ENCODE measurements at regions not wholly inside any gene's neighbourhood (a gene's known extent, or its start where the extent isn't known, plus 50 kb on each side); places are given as distances from the start of the nearest gene placed in this dataset.

DNA sequence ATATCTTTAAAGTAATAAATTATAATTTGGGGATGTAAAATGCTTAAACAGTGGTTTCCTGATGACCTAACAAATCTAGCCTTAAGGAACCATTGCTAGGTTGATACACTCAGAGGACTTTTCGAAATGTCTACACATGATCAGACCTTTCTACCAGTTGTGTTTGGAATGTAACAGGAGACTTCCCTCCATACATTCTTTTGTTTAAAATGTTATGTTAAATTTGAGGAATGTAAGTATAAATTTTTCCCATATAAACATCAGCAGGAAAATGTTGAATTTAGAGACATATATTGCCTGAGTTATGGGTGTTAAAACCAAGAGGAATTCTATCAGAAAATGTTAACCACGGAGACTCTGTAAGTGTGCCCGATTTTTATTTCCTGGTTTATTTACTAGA lies 190.6 kb upstream of the SPRY1 start:
- Histone ChIP-seq H3K27ac (replicated peaks) (no peak overlapping the region), H3K27me3 (ENCODE audit: low read depth) (no peaks in the 10 kb centered on the region), H3K9me3 (replicated peaks) (no peaks in the 10 kb centered on the region), H3K4me3 (no peak overlapping the region), H3K4me1 (no peaks in the 10 kb centered on the region), H3K36me3 (no peaks in the 10 kb centered on the region)
- intact Hi-C loops (cut with micrococcal nuclease): no loop called here
- no peak for DNase-seq
- TF ChIP-seq, protein P1, sequence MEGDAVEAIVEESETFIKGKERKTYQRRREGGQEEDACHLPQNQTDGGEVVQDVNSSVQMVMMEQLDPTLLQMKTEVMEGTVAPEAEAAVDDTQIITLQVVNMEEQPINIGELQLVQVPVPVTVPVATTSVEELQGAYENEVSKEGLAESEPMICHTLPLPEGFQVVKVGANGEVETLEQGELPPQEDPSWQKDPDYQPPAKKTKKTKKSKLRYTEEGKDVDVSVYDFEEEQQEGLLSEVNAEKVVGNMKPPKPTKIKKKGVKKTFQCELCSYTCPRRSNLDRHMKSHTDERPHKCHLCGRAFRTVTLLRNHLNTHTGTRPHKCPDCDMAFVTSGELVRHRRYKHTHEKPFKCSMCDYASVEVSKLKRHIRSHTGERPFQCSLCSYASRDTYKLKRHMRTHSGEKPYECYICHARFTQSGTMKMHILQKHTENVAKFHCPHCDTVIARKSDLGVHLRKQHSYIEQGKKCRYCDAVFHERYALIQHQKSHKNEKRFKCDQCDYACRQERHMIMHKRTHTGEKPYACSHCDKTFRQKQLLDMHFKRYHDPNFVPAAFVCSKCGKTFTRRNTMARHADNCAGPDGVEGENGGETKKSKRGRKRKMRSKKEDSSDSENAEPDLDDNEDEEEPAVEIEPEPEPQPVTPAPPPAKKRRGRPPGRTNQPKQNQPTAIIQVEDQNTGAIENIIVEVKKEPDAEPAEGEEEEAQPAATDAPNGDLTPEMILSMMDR (IDR thresholded peaks at IDR 0.05; ENCODE audit: borderline replicate concordance): no peak

DNA sequence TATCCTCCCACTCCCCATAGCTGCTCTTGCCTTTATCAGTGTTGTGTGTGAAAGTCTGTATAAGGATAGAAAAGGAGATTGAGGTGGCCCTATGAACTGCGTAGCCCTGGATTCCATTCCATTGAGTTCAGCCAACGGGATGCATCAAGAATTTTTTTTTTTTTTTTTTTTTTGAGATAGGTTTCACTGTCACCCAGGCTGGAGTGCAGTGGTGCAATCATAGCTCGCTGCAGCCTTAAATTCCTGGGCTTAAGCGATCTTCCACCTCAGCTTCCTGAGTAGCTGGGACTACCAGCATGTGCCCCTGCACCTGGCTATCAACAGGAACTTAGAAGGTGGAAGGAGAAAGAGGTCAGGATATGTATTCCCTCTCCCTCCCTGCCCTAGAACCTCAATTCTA lies 187.2 kb upstream of the SPRY1 start:
- H3K27ac ChIP-seq (replicated peaks): no peak overlapping the region
- intact Hi-C loops (cut with micrococcal nuclease): no loop called here
- H3K9me3 ChIP-seq (replicated peaks): no peaks in the 10 kb centered on the region
- H3K4me1 ChIP-seq: no peaks in the 10 kb centered on the region
- H3K27me3 ChIP-seq (ENCODE audit: low read depth): no peaks in the 10 kb centered on the region
- H3K4me3 ChIP-seq: no peak overlapping the region
- TF ChIP-seq, protein P1 (IDR thresholded peaks at IDR 0.05; ENCODE audit: borderline replicate concordance): no peak
- no peaks in the 10 kb centered on the region for H3K36me3 ChIP-seq
- no peak for DNase-seq

GRCh38 chr4:123215536-123215935 lies 181.1 kb upstream of the SPRY1 start:
- intact Hi-C loops (cut with micrococcal nuclease): no loop called here
- Histone ChIP-seq H3K4me1 (peaks cover 12% of the 10 kb centered on the region), H3K4me3 (no peak overlapping the region), H3K36me3 (no peaks in the 10 kb centered on the region), H3K27me3 (ENCODE audit: low read depth) (no peaks in the 10 kb centered on the region), H3K27ac (replicated peaks) (no peak overlapping the region), H3K9me3 (replicated peaks) (no peaks in the 10 kb centered on the region)
- no peak for DNase-seq
- TF ChIP-seq, protein P1 (IDR thresholded peaks at IDR 0.05; ENCODE audit: borderline replicate concordance): no peak

DNA sequence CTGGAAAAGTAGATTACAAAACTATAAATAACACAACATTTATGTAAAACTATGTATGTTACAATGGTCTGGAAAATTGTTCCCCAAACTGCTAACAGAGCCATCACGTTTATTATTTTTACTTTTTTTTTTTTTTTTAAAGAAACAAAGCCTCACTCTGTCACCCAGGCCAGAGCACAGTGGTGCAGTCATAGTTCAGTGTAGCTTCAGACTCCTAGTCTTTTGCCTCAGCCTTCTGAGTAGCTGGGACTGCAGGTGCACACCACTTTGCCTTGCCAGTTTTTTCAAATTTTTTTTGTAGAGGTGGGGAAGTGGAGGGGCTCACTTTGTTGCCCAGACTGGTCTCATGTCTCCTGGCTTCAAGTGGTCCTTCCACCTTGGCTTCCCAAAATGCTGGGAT lies 180.1 kb upstream of the SPRY1 start:
- no peaks in the 10 kb centered on the region for H3K27me3 ChIP-seq (ENCODE audit: low read depth)
- intact Hi-C loops (cut with micrococcal nuclease): no loop called here
- no peak overlapping the region for H3K27ac ChIP-seq (replicated peaks)
- TF ChIP-seq, protein P1 (IDR thresholded peaks at IDR 0.05; ENCODE audit: borderline replicate concordance): no peak
- peaks cover 12% of the 10 kb centered on the region for H3K4me1 ChIP-seq
- DNase-seq: no peak
- no peaks in the 10 kb centered on the region for H3K36me3 ChIP-seq
- no peaks in the 10 kb centered on the region for H3K9me3 ChIP-seq (replicated peaks)
- no peak overlapping the region for H3K4me3 ChIP-seq

DNA sequence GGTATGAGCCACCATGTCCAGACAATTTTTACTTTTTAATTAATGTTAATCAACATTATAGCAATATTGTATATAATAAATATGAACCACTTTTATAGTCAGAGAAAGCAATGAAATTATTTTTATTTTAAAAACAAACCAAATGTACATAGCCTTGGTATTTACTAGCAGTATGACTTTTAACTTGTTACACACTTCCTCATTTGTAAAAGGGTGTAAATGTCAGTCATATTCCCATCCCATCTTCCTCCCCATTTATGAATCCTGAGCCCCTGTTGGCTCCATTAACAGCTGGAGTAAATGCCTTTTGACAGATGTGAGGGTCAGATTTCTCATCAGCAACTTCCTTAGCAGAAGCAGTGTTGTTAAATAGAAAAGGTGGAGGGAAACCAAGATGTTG lies 179.6 kb upstream of the SPRY1 start:
- DNase-seq: no peak
- intact Hi-C loops (cut with micrococcal nuclease): no loop called here

More for the DNA sequence above, 179.6 kb upstream of the SPRY1 start:
- no peak overlapping the region for H3K27ac ChIP-seq (replicated peaks)
- no peaks in the 10 kb centered on the region for H3K9me3 ChIP-seq (replicated peaks)
- H3K4me1 ChIP-seq: peaks cover 12% of the 10 kb centered on the region
- H3K27me3 ChIP-seq (ENCODE audit: low read depth): no peaks in the 10 kb centered on the region
- no peaks in the 10 kb centered on the region for H3K36me3 ChIP-seq
- TF ChIP-seq, protein P1 (IDR thresholded peaks at IDR 0.05; ENCODE audit: borderline replicate concordance): no peak
- H3K4me3 ChIP-seq: no peak overlapping the region

All from left ventricle myocardium inferior (tissue), 1 donor.